HEK293 (cell line): ENCODE measurements at regions not wholly inside any gene's neighbourhood (a gene's known extent, or its start where the extent isn't known, plus 50 kb on each side); places are given as distances from the start of the nearest gene placed in this dataset.

Experiments
- EGR2 ChIP-seq: fragments of 450-650 bp; formaldehyde crosslinking; IDR thresholded peaks from 2 replicates; pipeline ENCODE4 v1.5.1; 2016; ENCODE audit warnings: low read depth, missing biosample characterization, missing genetic modification characterization
- REST ChIP-seq: fragments of 450-650 bp; formaldehyde crosslinking; IDR thresholded peaks from 2 replicates; pipeline ENCODE4 v1.5.1; 2016; ENCODE audit warnings: missing biosample characterization, missing genetic modification characterization
- ZNF248 ChIP-seq: fragments of 450-650 bp; formaldehyde crosslinking; IDR thresholded peaks from 2 replicates; pipeline ENCODE4 v1.5.1; 2017; ENCODE audit warnings: missing biosample characterization, missing genetic modification characterization
- ZNF416 ChIP-seq: fragments of 450-650 bp; formaldehyde crosslinking; IDR thresholded peaks from 2 replicates; pipeline ENCODE4 v1.5.1; 2016; ENCODE audit warnings: missing biosample characterization, missing genetic modification characterization
- ZNF48 ChIP-seq: fragments of 450-650 bp; formaldehyde crosslinking; IDR thresholded peaks from 2 replicates; pipeline ENCODE4 v1.5.1; 2016; ENCODE audit warnings: missing biosample characterization, missing genetic modification characterization
- ZNF501 ChIP-seq: fragments of 450-650 bp; formaldehyde crosslinking; IDR thresholded peaks from 2 replicates; pipeline ENCODE4 v1.5.1; 2016; ENCODE audit warnings: missing biosample characterization, missing genetic modification characterization
- ZNF600 ChIP-seq: fragments of 450-650 bp; formaldehyde crosslinking; IDR thresholded peaks from 2 replicates; pipeline ENCODE4 v1.5.1; 2016; ENCODE audit warnings: missing biosample characterization, missing genetic modification characterization
- TF ChIP-seq, protein P1 (sequence below): fragments of 450-650 bp; formaldehyde crosslinking; IDR thresholded peaks from 2 replicates; pipeline ENCODE4 v1.5.1; 2016; ENCODE audit warnings: missing biosample characterization, missing genetic modification characterization

DNA sequence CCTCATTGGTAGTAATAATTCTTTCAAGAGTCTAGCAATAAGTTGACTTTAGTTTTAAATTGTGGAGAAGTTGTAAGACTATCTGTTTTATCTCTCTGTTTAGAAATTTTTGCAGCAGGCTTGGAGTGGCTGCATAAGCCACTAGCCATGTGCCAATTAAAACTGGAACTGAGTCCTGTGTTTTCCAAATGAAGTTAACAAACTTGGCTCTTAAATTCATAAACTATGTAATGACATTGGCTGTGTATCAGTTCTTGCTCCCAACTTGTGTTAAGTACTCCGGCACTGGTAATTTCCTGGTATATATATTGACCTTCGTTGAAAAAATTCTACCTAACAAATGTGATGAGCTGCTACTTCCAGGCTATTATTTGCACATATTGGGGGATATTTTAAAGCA lies 420.4 kb downstream of the GBA3 start:
- no peak for TF ChIP-seq ZNF600
- TF ChIP-seq, protein P1, sequence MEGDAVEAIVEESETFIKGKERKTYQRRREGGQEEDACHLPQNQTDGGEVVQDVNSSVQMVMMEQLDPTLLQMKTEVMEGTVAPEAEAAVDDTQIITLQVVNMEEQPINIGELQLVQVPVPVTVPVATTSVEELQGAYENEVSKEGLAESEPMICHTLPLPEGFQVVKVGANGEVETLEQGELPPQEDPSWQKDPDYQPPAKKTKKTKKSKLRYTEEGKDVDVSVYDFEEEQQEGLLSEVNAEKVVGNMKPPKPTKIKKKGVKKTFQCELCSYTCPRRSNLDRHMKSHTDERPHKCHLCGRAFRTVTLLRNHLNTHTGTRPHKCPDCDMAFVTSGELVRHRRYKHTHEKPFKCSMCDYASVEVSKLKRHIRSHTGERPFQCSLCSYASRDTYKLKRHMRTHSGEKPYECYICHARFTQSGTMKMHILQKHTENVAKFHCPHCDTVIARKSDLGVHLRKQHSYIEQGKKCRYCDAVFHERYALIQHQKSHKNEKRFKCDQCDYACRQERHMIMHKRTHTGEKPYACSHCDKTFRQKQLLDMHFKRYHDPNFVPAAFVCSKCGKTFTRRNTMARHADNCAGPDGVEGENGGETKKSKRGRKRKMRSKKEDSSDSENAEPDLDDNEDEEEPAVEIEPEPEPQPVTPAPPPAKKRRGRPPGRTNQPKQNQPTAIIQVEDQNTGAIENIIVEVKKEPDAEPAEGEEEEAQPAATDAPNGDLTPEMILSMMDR: no peak
- no peak for TF ChIP-seq ZNF48
- no peak for TF ChIP-seq REST (tag by site-specific recombination)
- no peak for TF ChIP-seq ZNF416 (tag by site-specific recombination)
- no peak for TF ChIP-seq ZNF501 (tag by site-specific recombination)
- no peak for TF ChIP-seq EGR2 (tag by site-specific recombination)
- no peak for TF ChIP-seq ZNF248 (tag by site-specific recombination)
